Stimulated activated CD4-positive, alpha-beta T cell treated with anti-CD3 and anti-CD28 coated beads, Interleukin-1b, Interleukin-23, amount 100 ng/mL, for 24 hours (primary cell): ENCODE measurements at regions not wholly inside any gene's neighbourhood (a gene's known extent, or its start where the extent isn't known, plus 50 kb on each side); places are given as distances from the start of the nearest gene placed in this dataset.

Experiments used
- DNase-seq, 4 experiments: peaks; one replicate each; pipeline ENCODE4 v3.0.0-alpha.2; 2020; ENCODE audit warnings: low read depth in 4 of 4, low spot score in 1 of 4

DNA sequence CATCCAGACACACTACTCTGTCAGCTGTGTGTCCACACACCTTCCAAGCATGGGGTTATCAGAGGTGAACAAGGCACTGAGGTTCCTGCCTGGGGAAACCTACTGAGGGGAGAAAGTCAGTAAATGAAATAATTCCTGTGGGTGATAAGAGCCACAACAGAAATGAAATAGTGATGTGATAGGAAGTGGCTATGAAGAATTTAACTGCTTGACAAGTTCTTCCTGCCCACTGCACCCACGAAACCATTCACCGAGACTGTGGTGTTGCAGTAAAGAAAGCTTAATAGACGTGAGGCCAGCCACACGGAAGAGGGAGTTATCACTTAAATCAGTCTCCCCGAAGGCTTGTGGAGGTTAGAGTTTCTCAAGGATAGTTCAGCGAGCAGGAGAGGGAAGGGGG, 353.1 kb downstream of the UQCRFS1 start:
- no peak for DNase-seq

- no peak for DNase-seq
Measured at GRCh38 chr19:28858933-28859332, 354.0 kb downstream of the UQCRFS1 start.

GRCh38 chr19:28857967-28858366, 355.0 kb downstream of the UQCRFS1 start:
- no peak for DNase-seq

DNA sequence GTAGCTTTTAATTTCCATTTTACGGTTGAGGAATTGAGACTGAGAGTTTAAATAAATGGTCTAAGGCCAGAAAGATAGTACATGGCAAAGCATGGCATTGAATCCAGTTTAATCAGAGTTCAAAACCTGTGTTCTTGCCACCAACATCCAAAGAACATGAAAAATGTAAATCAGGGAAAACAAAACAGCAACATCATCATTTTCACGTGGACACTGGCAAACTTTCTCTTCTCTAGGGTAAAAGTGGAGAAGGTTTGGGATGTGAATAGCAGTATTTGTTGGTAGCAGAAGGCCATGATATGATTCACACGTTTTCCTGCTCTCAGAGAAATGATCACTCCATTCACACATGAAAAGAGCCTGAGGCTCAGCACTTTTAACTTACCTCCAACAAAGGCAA, 357.7 kb downstream of the UQCRFS1 start:
- no peak for DNase-seq

DNA sequence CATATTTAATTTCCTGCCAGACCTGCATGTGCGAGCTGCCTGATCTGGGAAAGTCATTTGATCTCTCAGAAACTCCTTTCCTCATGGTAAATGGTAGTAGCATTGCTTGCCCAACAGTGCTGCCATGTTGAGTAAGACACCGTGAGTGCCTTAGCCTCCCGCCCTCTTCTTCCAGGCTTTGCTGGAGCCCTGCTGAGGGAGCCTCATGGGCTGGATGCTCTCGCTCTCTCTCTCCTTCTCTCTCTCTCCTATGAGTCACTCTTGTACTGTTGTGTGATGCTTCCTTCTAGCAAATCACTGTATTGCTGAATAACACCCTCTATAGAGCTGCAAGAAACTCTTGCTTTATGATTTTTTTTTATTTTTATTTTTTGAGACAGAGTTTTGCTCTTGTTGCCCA, 365.5 kb downstream of the UQCRFS1 start:
- DNase-seq = no peak

- no peak for DNase-seq
Measured at GRCh38 chr19:28846094-28846812, 366.7 kb downstream of the UQCRFS1 start.

DNA sequence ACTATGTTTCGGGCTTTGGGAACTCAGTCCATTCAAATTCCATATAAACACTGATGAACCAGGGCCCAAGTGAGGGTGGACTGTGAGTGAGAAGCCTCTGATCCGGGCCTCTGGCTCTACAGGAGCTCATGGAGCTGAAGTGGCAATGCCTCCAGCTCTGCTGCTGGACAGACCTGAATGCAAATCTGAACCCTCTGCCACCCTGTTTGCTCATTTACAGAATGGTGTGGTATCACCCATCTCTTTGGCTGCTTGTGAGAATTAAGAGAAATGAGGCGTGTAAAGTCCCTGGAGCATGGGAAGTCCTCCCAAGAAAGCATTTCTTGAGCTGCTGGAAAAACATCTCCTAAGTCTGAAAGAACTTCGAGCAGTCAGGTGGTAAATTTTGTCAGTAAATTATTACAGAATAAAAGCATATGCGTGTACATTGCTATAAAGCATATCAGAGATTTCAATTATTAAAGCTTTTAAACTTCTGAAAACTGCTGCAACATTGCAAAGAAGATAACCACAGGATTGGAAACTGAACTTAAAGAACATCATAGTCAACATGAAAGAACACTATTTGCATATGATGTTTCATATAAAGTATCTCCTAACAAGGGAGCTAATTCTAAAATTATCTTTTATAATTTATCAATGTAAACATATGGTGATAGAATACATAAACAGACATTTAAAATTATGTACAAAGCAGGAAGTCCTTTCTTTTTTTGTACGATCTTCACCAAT, 369.0 kb downstream of the UQCRFS1 start:
- DNase-seq = no peak

- no peak for DNase-seq
Measured at GRCh38 chr19:28841531-28841930, 371.4 kb downstream of the UQCRFS1 start.

DNA sequence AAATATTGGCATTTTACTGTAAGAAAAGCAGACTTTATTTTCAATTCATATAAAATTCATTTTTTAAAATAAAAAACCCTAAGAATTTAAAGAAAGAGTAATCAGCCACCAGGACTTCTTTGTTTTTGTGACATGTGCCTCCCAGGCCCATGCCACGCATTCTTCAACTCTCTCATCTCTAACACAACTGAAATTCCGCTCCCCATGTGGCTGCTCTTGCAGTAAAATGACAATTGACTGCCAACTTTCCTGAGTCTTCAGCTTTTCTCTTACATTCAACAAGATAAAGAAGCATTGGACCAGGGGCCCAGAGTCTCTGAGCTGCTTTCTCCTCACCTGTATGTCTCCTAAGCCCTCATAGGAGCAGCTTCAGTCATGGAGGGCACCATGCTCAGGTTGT, 372.1 kb downstream of the UQCRFS1 start:
- DNase-seq = no peak

DNA sequence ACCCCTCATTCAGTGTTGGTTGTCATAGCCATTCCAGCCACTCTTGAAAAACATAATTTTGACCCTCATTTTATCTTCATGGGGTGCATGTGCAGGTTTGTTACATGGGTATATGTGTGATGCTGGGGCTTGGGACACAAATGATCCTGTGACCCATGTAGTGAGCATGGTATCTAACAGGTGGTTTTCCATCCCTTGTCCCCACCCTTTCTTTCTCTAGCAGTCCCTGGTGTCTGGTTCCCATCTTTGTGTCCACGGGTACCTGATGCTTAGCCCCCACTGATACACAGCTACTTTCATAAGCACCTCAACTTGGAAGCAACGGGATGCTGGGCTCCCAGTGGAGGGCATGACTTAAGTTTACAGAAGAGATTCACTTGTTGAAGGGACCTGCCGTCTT, 373.5 kb downstream of the UQCRFS1 start:
- DNase-seq = no peak

DNA sequence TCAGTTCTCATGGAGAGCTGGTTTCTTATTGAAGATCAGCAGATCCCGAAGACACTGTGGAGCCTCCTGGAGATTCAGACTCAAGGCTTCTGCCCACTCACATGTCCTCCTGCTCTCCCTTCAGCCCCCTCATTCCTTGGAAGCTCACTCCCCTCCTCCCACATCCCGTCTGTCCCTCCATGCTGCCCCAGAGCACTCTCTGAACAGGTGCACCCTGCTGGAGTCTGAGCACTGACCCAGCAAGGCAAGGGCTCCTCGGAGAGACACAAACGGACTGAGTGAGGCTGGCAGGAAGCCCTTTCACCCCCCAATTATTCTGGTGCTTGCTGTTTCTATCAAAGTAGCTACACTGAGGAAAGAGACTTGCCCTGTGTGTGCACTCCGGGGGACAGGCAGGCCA, 374.0 kb downstream of the UQCRFS1 start:
- no peak for DNase-seq

DNA sequence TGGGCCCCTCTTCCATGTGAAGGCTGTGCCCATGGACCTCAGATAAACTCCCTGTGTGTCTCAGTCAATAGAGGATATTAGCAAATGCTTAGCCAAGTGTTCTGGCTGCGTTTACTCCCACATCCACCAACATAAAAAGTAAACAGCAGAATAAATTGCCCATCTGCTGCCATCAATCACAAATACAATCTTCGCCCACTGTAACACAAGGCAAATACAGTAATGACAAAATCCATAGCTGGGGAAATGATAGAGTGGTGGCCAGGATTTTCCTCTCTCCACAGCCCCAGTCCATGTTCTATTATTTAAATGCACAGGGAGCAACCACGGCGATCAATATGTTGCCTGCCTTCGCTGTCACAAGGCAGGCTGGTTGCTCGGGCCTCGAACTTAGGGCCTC, 376.5 kb downstream of the UQCRFS1 start:
- DNase-seq = no peak

GRCh38 chr19:28834996-28835395, 378.0 kb downstream of the UQCRFS1 start:
- no peak for DNase-seq

GRCh38 chr19:28831462-28831861, 381.5 kb downstream of the UQCRFS1 start:
- DNase-seq = no peak

DNA sequence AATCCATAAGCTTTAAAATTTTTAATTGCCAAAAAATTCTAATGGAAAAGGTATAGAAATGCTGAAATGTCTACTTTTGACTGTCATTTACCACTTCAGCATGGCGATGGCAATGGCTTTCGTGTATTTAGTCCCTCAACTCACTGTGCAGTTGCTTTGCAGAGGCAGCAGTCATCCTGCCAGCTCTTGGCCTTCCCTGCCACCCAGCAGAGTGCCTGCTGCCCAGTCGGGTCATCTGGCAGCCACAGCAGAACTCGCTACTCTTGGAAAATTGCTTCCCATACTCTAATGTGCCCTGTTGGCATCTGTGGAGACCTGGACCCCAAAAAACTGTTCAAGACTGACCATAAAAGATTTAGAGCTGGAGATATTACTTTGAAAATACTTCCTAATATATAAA, 383.2 kb downstream of the UQCRFS1 start:
- DNase-seq = no peak

DNA sequence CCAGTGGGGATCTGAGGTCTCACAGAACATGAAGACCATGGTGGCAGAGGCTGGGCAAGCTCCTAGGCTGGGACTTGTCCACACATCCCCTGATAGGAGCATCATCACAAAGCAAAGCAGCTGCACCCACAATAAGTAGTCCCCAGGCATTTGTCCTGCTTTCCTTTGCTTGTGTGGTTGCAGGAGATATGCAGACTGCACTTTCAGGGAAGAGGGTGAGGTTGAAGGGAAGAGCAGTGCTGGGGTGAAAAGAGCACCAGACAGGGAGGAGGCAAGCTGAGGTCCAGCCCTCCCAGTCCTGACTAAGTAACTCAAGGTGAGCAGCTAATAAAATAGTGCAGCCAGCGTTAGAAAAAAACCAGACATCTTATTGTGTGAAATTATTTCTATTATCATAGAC, 383.6 kb downstream of the UQCRFS1 start:
- no peak for DNase-seq

GRCh38 chr19:28828276-28828870, 384.6 kb downstream of the UQCRFS1 start:
- DNase-seq = no peak

GRCh38 chr19:28827382-28827781, 385.6 kb downstream of the UQCRFS1 start:
- no peak for DNase-seq

GRCh38 chr19:28823338-28823961, 389.5 kb downstream of the UQCRFS1 start:
- DNase-seq = no peak

- no peak for DNase-seq
Measured at GRCh38 chr19:28820289-28820688, 392.7 kb downstream of the UQCRFS1 start.

DNA sequence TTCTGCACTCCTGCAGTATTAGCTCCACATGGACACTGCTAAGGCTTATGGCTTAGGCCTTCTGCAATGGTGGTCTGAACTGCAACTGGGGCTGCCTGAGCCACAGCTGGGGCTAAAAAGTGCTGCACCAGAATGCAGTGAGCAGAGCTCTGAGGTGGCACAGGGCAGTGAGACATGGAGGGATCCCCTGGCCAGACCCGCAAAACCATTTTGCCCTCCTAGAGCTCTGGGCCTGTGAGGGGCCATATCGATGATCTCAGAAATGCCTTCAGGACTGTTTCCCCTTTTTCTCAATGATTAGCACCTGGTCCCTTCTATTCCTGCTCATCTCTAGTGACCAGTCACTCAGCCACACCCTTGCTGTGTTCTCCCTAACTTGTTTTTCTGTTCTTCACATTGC, 397.7 kb downstream of the UQCRFS1 start:
- no peak for DNase-seq

- no peak for DNase-seq
Measured at GRCh38 chr19:28794301-28794700, 418.6 kb downstream of the UQCRFS1 start.
